Osteocyte (in vitro differentiated cells): ENCODE measurements at regions not wholly inside any gene's neighbourhood (a gene's known extent, or its start where the extent isn't known, plus 50 kb on each side); places are given as distances from the start of the nearest gene placed in this dataset.

ENCODE experiments used
- DNase-seq: peaks from one replicate; pipeline ENCODE4 v3.0.0; 2021; ENCODE audit warnings: mixed read lengths; ENCODE audit not compliant: unreplicated experiment; ENCODE audit errors: extremely low spot score
- H3K27ac Mint-ChIP-seq: one replicate; pipeline ENCODE4 v1.8.0; 2021; ENCODE audit warnings: mild to moderate bottlenecking, mixed read lengths; ENCODE audit not compliant: unreplicated experiment
- H3K27me3 Mint-ChIP-seq: one replicate; pipeline ENCODE4 v1.8.0; 2021; ENCODE audit warnings: mixed read lengths; ENCODE audit not compliant: unreplicated experiment
- H3K36me3 Mint-ChIP-seq: one replicate; pipeline ENCODE4 v1.8.0; 2021; ENCODE audit warnings: mixed read lengths; ENCODE audit not compliant: unreplicated experiment
- H3K4me1 Mint-ChIP-seq: one replicate; pipeline ENCODE4 v1.8.0; 2021; ENCODE audit warnings: mixed read lengths; ENCODE audit not compliant: unreplicated experiment
- H3K4me3 Mint-ChIP-seq: one replicate; pipeline ENCODE4 v1.8.0; 2021; ENCODE audit warnings: mild to moderate bottlenecking, moderate library complexity, mixed read lengths; ENCODE audit not compliant: unreplicated experiment
- H3K9me3 Mint-ChIP-seq: one replicate; pipeline ENCODE4 v1.8.0; 2021; ENCODE audit warnings: mixed read lengths; ENCODE audit not compliant: unreplicated experiment
- CTCF ChIP-seq: fragments of 200-600 bp; sonication (generic); IDR thresholded peaks from 2 replicates; pipeline ENCODE4 v1.5.0; 2021; ENCODE audit warnings: antibody characterized with exemption, mild to moderate bottlenecking, moderate library complexity

DNA sequence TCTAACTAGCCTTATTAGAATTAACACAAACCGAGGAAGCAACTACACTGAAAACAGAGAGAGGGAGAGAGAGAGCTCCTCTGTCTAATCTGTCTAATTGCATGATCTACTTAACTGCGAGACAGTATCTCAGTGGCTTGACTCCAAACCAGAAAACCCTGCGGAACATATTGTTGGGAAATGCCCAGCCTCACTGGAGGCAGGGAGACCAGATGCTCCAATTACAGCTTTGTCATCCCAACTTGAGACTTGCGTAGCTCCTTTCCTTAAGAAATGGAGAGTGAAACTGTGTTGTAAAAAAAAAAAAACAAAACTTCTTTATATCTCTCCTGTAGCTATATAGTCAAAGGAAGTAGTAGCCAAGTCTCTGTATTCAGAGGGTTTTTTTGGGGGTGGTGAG lies 52.0 kb upstream of the ZNRF2 start:
- H3K27me3 Mint-ChIP-seq = peaks cover 31% of the 10 kb centered on the region
- H3K27ac Mint-ChIP-seq = no peak overlapping the region
- peaks cover 2% of the 10 kb centered on the region for H3K4me1 Mint-ChIP-seq
- no peak overlapping the region for H3K4me3 Mint-ChIP-seq
- H3K9me3 Mint-ChIP-seq = no peaks in the 10 kb centered on the region
- DNase-seq = no peak
- H3K36me3 Mint-ChIP-seq = peaks cover 2% of the 10 kb centered on the region
- no peak for TF ChIP-seq CTCF
